NCI-H2107 treated with DMSO at 0.1 percent for 48 hours (cell line): ENCODE measurements at regions not wholly inside any gene's neighbourhood (a gene's known extent, or its start where the extent isn't known, plus 50 kb on each side); places are given as distances from the start of the nearest gene placed in this dataset.
"Not testable (repeated sequence)": the region's sequence is repeated elsewhere in the genome, so short reads cannot be mapped to it uniquely, and the experiment has no call there.

Experiments used
- DNase-seq: peaks from one replicate; lab custom pipeline; 2025; ENCODE audit not compliant: unreplicated experiment; lab: John Stamatoyannopoulos, UW

DNA sequence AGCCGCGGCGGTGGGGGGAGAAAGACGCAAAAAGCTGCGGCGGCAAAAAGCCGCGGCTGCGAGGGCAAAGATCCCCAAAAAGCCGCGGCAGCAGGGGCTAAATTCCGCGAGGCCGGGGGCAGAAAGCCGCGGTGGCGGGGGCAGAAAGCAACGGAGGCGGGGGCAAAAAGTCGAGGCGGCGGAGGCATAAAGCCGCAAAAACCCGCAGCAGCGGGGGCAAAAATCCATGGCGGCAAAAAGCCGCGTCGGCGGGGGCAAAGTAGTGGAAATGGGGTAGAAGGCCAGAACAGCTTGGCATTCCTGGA lies 1669.2 kb downstream of the RPIA start:
- DNase-seq, result not testable (repeated sequence)
